GM12872 (cell line): ENCODE measurements at regions not wholly inside any gene's neighbourhood (a gene's known extent, or its start where the extent isn't known, plus 50 kb on each side); places are given as distances from the start of the nearest gene placed in this dataset.

Experiments used
- CTCF ChIP-seq: IDR thresholded peaks from 3 replicates; pipeline ENCODE4 v1.5.1; 2011; ENCODE audit warnings: low read depth, mild to moderate bottlenecking, low read length, moderate library complexity; ENCODE audit not compliant: insufficient read depth

- no peak for TF ChIP-seq CTCF
Measured at GRCh38 chr3:144289057-144289456, 317.4 kb downstream of the DIPK2A start.

GRCh38 chr3:144294659-144295538 lies 323.3 kb downstream of the DIPK2A start:
- TF ChIP-seq CTCF, result no peak

- TF ChIP-seq CTCF, result no peak
Measured at GRCh38 chr3:144295613-144296012, 324.0 kb downstream of the DIPK2A start.

- no peak for TF ChIP-seq CTCF
Measured at GRCh38 chr3:144296808-144297207, 325.2 kb downstream of the DIPK2A start.

GRCh38 chr3:144301863-144302262 lies 330.2 kb downstream of the DIPK2A start:
- no peak for TF ChIP-seq CTCF

GRCh38 chr3:144307951-144308350 lies 336.3 kb downstream of the DIPK2A start:
- TF ChIP-seq CTCF, result no peak

- no peak for TF ChIP-seq CTCF
Measured at GRCh38 chr3:144308396-144308795, 336.8 kb downstream of the DIPK2A start.
